Ammon's horn (tissue), 1 donor: ENCODE measurements at regions not wholly inside any gene's neighbourhood (a gene's known extent, or its start where the extent isn't known, plus 50 kb on each side); places are given as distances from the start of the nearest gene placed in this dataset.

Experiments
- DNase-seq: peaks from one replicate; pipeline ENCODE4 v3.0.0-alpha.2; 2016; ENCODE audit warnings: low spot score

DNA sequence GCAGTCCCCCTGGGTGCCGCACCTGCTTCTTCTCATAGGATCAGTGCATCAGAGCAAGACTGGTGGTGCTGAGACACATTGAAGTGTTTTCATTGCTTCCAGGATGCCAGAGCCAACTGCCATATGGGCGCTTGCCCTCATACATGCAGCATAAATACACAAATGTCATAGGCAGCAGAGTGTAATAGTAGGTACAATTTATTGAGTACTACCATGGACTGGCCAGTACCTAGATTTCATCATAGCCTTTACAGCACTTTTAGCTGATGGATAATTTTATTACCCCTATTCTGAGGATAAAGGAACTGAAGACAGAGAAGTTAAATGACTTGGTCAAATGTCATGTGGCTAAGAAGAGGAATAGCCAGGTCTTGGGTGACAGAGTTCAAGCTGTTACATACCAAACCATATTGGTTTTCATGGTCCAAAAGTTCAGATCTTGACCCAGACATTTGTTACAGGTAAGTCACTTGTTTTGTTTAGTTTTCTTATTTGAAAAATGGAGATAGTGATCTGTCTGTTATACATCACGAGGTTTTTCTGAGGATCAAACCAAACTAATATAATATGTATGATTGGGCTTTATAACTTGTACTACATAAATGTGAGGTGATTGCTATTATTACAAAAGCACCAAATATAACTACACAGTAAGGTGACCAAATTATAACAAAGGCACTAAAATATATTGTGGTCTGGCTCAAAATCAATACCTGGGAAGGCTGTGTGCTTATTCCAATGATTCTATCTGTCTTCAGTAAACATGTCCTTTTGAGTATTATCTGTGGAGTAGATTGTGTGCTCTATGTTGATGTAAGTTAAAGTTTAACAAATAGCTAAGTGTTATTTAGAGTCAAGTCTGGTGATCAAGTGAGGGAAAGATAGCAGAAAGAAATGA, 151.9 kb upstream of the CYRIA start:
- no peak for DNase-seq

DNA sequence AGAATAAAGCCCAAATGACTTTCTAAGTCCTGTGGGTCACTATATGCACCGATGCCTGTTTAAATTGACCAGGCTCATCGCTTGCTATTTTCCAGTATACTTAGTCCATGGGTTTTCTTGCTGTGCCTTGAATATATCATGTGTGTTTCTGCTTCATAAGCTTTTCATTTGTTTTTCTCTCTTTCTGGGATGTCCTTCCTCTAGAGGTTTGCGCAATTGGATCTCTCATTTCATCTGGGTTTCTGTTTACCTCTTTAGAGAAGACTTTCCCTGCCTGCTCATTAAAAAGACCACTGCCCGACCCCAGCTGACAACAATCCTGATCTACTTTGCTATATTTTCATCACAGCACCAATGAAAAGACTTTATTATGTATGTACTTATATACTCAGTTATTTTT, 150.9 kb upstream of the CYRIA start:
- DNase-seq, result no peak

DNA sequence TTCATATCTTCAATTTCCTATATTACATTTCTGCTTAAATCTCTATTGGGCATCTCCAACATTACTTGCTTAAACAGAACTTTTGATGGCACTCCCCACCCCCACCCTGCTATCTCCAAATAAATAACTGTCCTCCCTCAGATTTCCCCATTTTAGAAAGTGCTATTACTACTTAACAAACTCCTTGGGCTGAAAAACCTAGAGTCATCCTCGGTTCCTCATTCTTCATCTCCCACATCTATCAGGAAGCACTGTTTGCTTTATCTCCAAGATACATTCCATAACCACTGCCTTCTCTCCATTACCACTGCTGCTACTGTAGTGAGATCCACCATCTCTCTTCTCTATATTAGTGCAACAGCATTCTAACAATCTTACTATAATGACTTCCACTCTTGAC, 150.4 kb upstream of the CYRIA start:
- DNase-seq, result no peak

DNA sequence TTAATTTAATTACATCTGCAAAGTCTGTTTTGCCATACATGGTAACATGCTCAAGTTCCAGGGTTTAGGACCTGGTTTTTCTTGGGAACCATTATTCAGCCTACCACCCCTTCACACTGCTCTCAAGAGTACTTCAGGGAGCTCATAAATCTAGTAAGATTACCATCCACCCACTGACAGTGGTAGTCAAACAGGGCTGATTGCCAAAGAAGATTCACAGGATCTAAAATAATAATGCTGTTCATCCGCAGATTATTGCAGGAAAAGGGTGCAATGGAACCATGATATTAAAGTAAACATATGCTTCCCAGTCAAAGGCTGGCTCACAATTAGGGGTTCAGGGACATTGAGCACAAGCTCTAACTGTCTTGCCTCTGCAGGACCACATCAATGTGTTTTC, 148.0 kb upstream of the CYRIA start:
- no peak for DNase-seq

DNA sequence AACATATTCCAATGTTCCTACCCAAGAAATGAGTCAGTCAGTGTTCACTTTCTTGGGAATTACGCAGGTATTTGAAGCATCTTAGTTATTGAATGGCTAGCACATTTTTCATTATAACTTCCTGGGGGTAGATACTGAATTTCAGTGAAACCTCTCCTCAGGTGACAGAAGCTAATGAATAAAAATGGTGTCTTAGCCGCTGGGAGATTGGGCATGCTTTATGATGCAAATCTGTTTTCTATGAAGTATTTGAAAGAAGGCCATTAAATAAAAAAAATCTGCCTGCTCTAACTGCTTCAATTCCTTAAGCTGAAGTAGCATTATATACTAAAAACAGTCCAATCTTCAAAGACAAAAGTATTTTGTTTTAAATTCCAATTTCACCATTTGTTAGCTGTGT, 132.8 kb upstream of the CYRIA start:
- DNase-seq, result no peak

DNA sequence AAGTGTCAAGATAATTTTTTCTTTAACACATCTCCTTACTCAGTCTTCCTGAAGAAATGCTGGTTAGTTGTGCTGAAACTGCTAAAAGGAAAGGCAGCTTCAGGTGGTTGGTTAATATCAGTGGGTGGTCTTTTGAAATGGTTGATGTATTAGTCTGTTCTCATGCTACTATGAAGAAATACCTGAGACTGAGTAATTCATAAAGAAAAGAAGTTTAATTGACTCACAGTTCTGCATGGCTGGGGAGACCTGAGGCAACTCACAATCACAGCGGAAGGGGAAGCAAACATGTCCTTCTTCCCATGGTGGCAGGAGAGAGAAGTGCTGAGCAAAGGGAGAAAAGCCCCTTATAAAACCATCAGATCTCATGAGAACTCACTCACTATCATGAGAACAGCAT, 125.9 kb upstream of the CYRIA start:
- DNase-seq, result no peak

DNA sequence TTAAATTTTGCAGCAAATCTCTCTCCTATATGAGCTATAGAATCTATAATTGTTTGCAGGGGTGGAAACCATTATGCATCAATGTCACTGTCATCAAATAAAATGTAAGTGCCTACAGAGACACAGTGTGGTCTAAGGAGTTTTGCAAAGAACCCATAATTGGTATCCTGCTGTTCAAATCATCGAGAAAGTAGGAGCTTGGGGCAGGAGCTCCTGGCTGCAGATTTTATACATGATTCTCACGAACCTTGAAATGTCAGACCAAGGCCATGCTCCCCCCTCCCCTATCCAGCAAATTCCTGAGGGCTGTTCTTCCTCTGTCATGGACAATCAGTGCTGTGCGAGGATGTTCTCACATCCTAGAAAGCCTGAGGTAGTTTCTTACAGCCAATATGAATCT, 119.5 kb upstream of the CYRIA start:
- DNase-seq, result no peak

DNA sequence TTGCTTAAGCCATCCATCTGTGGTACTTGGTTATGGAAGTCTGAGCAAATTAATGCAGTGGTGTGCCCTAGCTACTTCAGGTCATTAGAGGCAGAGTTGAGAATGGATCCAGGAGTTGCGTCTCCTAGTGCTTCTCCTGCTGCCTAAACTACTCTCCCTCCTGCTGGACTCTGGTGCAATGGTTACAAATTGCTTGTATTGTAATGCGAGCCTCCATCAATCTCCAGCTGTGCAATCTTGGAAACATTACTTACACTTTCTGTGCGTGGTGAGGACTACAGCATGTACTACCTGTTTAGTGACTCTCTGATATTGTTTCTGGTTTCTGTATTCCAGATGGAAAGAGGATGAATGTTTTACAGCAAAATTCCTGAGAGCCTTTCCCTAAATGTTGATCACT, 119.0 kb upstream of the CYRIA start:
- no peak for DNase-seq

DNA sequence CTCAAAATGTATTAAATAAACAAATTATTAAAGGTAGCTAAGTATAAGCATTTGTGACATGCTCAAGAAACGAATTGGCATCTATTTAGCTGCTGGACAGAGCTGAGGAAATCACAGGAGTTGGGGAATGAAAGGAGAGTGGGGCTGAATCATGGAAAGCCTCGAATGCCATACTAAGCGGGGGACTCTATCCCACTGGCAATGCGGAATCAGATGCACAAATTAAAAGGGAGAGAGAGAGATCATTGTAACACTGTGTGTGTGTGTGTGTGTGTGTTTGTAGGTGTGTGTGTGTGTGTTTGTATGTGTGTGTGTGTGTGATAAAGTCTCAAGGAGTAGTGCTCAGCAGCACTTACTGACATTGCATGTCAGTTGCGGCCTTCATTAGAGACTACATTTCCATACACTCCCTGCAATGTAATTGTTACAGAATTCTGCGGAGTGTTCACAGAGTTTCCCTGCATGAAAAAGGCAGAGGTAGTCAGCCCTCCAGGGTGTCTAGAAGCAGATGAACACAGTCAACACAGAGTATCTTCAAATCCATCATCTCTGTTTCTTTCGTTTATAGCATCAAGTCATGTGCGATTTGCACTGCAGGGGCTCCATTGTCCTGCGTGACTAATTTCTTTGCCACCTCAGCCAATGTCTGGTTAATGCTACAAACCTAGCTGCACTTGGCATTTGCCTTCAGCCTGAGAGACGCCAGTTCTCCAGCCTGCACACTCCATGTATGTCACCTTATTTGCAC, 111.7 kb upstream of the CYRIA start:
- no peak for DNase-seq

DNA sequence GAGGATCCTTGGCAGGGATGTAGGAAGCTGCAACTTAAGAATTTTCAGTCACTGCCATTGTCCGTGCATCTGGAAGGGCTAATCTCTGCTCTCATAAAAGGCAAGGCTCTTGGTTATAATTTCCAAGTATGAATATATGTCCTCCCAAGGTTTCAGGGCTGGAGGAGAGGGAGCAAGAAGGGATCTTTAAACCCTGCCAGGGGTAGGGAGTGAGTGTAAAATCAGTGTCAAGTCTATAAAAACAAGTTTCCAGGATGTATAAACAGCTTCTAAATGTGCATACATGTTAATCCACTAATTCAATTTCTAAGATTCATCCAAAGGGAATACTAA, 110.2 kb upstream of the CYRIA start:
- DNase-seq, result no peak

DNA sequence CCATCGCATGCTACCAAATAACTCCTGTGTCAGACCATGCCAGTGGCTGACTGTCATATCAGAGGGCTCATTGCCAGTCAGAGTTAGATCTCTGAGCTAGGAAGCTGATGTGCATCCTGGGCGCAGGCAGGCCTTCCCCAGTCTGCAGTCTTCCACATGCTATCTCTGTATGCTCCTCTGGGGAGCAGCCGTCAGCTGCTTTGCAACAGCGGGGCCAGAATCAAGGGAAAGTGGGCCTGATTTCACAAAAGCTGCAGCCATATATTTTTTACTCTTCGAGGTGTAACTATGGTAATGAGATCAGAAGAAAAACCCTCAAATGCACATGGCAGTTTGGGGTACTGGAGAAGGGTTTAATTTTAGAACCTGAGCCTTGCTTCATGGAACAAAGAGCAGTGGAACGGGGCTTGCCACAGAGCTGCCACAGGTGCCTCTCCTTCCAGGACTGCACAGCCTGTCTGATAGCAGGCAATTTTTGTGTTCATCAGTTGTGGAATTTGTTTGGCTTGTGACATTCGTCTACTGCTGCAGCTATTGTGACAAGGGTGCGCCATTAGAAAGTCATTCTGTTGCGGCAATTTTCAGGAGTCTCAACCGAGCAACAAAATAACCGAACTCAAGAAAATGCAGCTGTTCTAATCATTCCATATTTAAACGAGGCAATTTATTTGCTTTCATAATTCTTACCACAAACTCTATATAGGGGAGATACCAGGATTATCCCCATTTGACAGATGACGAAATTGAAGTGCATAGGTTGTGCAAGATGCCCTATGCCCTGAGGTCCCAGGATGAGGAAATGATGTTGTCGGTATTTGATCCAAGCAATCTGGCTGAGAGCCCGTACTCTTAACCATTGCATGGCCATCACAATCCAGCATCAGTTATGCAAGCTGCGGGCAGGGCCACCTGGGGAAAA, 109.6 kb upstream of the CYRIA start:
- DNase-seq, result peak; percentile 74

DNA sequence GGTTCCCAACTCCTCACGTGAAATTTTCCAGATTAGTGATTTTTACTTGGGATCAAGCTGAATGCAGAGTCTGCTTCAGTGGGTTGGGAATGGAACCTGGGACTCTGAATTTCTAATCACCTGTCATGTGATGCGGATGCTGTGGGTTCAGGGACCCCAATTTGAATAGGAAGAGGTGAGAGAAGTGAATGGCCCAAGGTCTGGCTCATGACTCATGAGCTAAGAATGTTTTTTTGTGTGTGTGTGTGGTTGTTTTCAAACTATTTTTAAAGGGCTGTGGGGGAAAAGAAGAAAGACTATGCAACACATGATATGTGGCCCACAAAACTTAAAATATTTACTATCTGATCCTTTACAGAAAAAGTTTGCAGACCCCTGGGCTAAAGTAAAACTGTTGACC, 108.5 kb upstream of the CYRIA start:
- DNase-seq, result no peak

DNA sequence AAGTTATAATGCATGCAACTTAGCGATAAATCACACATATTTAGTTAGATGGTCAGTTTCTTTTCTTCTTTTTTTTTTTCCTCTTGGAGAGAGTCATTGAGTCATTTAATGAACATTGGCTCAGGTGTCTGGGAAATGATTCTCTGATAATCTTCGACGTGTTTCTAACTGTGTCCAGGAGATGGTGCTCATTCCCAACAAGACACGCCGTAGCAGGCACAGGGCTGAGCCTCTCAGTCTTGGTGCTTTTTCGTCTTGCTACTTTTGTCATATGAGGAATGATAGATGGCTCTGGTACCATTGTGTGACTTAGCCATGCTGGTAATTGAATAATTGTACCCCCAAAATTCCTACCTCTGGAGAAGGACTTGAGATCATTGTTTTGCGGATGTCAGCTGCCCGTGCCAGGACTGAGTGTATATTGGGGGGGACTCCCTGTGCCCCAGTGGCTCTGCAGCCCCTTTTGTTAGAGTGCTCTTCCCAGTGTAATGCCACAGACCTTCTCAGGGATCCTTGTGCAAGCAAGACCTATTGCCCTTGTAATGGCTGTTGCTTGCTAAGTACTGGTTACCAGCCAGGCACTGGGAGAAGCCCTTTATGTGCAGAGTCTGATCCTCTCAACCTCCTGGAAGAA, 107.6 kb upstream of the CYRIA start:
- DNase-seq, result peak; percentile 84

DNA sequence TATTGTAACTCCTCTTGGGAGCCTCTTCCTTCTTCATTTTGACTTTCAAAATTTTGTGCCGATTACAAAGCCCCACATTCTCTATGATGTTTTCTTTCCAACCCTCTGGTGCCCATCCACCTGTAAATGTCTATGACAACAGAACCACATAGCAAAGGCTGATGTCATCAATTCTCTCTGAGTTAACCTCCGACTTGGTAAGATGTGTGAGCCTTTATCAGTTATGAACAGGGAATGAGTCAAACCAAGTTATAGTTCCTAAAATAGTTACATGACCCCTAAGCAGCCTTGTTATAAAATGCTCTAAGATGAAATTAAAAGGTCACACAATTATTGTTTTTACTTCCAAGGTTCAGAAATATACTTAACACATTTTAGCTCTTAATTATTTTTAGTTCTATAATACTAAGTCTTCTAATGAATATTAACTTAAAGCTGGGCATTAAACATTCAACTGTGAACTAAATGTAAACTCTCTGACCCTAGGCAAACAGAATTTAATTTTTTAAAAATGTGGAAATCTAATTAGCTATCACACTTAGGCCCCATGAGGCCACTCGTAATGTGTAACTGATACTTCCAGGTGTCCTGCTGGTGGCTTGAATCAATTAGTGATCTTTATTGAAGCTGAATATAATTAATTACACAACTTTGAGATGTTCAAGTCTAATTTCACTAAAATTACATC, 102.3 kb upstream of the CYRIA start:
- DNase-seq, result no peak

DNA sequence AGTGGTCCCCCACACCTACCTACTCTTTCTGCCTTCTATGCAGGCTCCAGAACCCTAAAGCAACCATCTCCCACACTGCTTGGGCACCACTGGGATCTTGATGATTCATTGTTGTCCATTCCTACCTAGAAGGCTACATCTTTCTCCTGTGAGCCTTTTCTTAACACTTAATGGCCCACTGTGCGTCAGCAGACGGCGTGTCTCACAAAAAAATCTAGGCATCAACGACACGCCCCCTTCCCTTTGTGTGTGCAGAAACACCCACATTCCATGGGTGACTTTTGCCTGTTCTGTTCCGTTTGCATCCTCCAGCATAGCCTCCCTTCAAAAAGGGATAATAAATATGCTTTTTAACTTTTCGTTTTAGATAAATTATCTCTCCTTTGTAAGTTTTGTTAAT, 99.7 kb upstream of the CYRIA start:
- DNase-seq, result no peak

DNA sequence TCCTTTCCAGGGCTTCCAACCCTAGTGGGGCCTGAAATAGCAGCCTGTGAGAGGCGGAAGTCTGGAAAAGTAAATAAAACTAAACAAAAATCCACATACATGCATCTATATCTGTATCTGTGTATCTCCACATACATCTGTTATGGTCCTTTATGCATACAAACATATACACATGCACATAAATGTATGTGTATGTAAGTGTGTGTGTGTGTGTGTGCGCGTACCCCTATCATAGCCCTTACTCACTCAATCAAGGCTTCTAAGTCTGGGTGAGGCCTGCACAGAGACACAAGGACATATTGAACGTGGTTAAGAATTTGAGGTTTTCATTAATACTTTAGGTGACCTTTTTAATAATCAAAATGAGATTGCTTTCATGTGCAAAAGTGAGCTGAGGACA, 98.9 kb upstream of the CYRIA start:
- DNase-seq, result no peak

DNA sequence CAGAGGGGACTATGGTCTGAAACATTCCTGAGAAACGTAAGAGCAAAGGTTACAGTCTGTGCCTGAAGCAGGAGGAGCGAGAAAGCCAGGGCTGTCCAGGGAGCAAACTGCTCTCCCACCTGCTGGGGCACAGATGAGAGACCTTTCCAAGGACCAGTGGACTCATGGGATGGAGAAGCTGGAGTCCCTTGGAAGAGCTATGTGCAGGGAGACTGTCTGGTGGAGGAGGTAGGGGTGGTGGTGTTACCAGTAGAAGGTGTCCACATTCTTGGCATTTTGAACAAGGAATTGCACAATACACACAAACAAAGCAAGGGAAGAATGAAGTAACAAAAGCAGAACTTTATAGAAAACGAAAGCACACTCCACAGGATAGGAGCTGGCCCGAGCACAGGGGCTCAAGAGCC, 97.9 kb upstream of the CYRIA start:
- peak; percentile 12 for DNase-seq

DNA sequence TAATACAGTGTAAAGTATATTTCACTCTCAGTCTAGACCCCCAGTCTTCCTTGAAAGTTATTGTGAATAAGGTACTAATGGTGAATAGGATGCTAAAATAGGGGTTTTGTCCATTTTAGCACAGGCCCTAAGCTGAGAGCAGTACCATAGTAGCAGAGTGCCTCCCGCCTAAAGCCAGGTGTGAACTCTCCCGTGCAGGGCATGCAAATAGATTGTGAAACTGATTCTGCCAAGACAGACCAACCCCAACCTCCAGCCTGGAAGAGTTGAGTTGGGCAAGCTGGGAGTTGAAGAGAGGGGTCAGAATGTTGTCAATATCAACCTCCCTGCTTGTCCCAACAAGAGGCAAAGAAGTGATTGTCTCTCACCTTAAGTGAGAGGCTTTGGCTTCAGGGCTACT, 97.4 kb upstream of the CYRIA start:
- no peak for DNase-seq

DNA sequence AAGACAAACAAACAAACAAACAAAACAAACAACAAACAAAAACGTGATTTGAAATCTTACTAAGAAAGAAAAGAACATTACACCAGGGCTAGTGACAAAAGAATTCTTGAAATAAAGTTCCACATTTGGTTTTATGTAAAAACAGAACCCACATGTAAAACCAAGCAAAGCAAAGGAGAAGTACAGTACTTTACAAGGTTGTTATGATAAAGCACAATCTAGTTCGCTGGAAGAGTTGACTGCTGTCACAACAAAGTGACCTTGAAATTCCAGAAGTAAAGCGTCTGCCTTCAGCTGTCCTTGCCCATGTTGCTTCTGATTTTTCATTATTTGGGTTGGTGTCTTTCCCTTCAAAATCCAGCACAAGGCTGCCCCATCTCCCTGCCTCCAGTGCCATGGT, 94.8 kb upstream of the CYRIA start:
- DNase-seq, result no peak

DNA sequence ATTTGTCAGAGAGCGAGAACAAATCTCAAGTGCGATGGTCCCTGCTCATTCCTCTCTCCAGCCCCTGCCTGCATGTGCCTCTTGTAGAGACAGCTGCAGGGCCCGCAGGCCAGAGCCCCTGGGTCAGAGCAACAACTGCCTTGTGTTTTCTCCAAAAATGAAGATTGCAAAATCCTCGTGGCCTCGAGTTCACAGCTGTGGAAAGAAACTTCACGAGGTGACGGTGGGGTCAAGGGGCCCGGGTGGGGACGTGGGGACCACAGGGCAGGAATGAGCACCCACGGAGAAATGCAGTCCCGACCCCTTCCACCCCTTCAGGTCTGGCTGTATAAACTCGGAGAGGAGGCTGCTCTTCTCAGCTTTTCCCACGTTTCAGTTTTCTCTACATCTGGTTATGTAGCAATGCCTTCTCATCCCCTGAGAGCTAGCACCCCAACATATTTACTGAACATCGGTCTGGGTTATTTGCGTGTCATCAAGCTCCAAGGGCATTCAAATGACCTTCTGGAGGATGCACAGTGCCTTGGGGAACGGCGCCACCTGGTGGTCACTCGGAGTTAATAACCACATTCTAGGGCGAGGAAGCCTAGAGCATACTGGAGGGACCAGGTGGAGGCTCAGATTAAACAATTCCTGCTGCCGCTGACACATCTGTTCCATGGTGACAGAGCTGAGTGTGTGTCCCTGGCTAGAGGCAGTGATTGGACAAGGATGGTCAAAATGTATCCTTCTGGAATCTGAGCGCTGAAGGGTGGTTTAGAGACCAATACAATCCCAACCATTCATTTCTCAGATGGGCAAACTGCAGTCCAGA, 91.4 kb upstream of the CYRIA start:
- DNase-seq, result peak; percentile 92

DNA sequence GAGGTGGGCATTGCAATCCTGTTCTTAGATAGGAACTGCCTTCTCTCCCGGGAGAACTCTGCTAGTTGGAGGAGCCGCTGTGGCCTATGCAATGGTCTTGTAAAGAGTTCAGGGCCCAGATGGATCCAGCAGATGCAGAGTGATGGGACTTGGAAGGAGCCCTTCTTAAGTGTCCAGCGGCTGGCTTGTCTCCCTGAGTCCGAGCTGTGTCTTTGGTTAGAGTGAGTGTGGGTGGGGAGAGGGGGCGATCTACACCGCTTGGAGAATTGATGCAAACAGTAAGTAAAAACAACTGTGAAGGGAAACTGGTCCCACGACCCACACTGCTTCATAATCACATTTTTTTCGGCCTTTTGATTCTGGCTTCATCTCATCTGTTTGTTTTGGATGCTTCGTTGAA, 89.8 kb upstream of the CYRIA start:
- no peak for DNase-seq
